Gastrocnemius medialis (tissue), 4 donors: ENCODE measurements at regions not wholly inside any gene's neighbourhood (a gene's known extent, or its start where the extent isn't known, plus 50 kb on each side); places are given as distances from the start of the nearest gene placed in this dataset.

Experiments
- ATAC-seq, 2 donors: fragments of 150-250 bp; one replicate each; pipeline ENCODE4 v1.9.1; 2016
- DNase-seq, 2 donors: peaks; one replicate each; pipeline ENCODE4 v3.0.0-alpha.2; 2019
- H3K27ac ChIP-seq, 4 donors: fragments of 200-600 bp; sonication (generic); 1 replicate in 1 of 4; 2 replicates in 3 of 4; pipeline ENCODE4 v1.5.1; 2016 to 2018; ENCODE audit warnings: mild to moderate bottlenecking in 2 of 4, moderate library complexity in 1 of 4
- H3K27me3 ChIP-seq, 3 donors: fragments of 200-600 bp; sonication (generic) in 2 of 3; 1 replicate in 1 of 3; 2 replicates in 2 of 3; pipeline versions ENCODE4 v1.5.1 to v1.6.0; 2016 to 2019; ENCODE audit warnings: mild to moderate bottlenecking in 1 of 3, moderate library complexity in 1 of 3
- H3K36me3 ChIP-seq, 2 donors: fragments of 200-600 bp; sonication (generic) in 1 of 2; one replicate each; pipeline ENCODE4 v1.5.1; 2017 to 2018
- H3K4me1 ChIP-seq, 2 donors: fragments of 200-600 bp; sonication (generic) in 1 of 2; one replicate each; pipeline ENCODE4 v1.5.1; 2016 to 2017; ENCODE audit warnings: mild to moderate bottlenecking in 2 of 2
- H3K4me3 ChIP-seq, 4 donors: fragments of 200-600 bp; sonication (generic) in 3 of 4; 1 replicate in 1 of 4; 2 replicates in 3 of 4; pipeline ENCODE4 v1.5.1; 2016 to 2019; ENCODE audit warnings: mild to moderate bottlenecking in 2 of 4
- H3K9me3 ChIP-seq, 3 donors: fragments of 200-600 bp; sonication (generic) in 2 of 3; 1 replicate in 1 of 3; 2 replicates in 2 of 3; pipeline ENCODE4 v1.5.1; 2016 to 2019
- CTCF ChIP-seq, 5 experiments: fragments of 450-650 bp in 3 of 5; fragments of 200-600 bp in 2 of 5; sonication (generic) in 2 of 5; IDR thresholded peaks in 4 of 5; conservative IDR thresholded peaks in 1 of 5; 1 replicate in 4 of 5; 2 replicates in 1 of 5; pipeline ENCODE4 v1.5.1; 2016 to 2019; ENCODE audit warnings: antibody characterized with exemption in 5 of 5, mild to moderate bottlenecking in 3 of 5, moderate library complexity in 3 of 5
- POLR2A ChIP-seq, 2 donors: fragments of 450-650 bp; IDR thresholded peaks; one replicate each; pipeline ENCODE4 v1.6.1; 2017; ENCODE audit warnings: antibody characterized with exemption in 2 of 2, mild to moderate bottlenecking in 2 of 2, moderate library complexity in 2 of 2
- in situ Hi-C, 4 donors: fragments of 200-750 bp; cut with MboI; loops; one replicate each; pipeline versions ENCODE4 v1.15.0 to v1.8.0; 2017; ENCODE audit warnings: low sequenced_read_pairs in 4 of 4
- intact Hi-C: fragments of 100-400 bp; cut with DNase I; formaldehyde crosslinking; loops from one replicate; pipeline ENCODE4 v1.15.1; 2023; ENCODE audit warnings: low total_unique reads

- ATAC-seq (no peak), DNase-seq (no peak)
- peaks cover 0 to 3% (median 0%) of the 10 kb centered on the region in 3 donors for H3K27me3 ChIP-seq
- no peak for TF ChIP-seq CTCF (IDR thresholded peaks at IDR 0.05 in 4 of 5, conservative IDR thresholded peaks at IDR 0.05 in 1 of 5)
- no peak for TF ChIP-seq POLR2A (IDR thresholded peaks at IDR 0.05)
- intact Hi-C loops: no loop called here
- no peak overlapping the region for H3K4me3 ChIP-seq
- in situ Hi-C loops: loop anchor here (25.0 kb wide), 1 partner anchor 800 kb away; no protein-coding TSS in a partner anchor
- no peaks in the 10 kb centered on the region for H3K9me3 ChIP-seq
- peaks cover 0 to 5% of the 10 kb centered on the region in 2 donors for H3K4me1 ChIP-seq
- H3K27ac ChIP-seq: no peak overlapping the region
- no peaks in the 10 kb centered on the region for H3K36me3 ChIP-seq
These were observed 79.0 kb upstream of the GPR26 start for GRCh38 chr10:123587110-123587509.

- intact Hi-C loops: no loop called here
- Histone ChIP-seq H3K9me3 (no peaks in the 10 kb centered on the region), H3K36me3 (no peaks in the 10 kb centered on the region), H3K27ac (no peak overlapping the region), H3K27me3 (no peaks in the 10 kb centered on the region), H3K4me1 (peaks cover 0 to 5% of the 10 kb centered on the region in 2 donors), H3K4me3 (no peak overlapping the region)
- TF ChIP-seq POLR2A (IDR thresholded peaks at IDR 0.05) (no peak), CTCF (IDR thresholded peaks at IDR 0.05 in 4 of 5, conservative IDR thresholded peaks at IDR 0.05 in 1 of 5) (no peak)
- in situ Hi-C loops: loop anchor here (25.0 kb wide), 1 partner anchor 799 kb away; no protein-coding TSS in a partner anchor
- ATAC-seq (no peak), DNase-seq (no peak)
These were observed 77.7 kb upstream of the GPR26 start for GRCh38 chr10:123588386-123588914.

- no peak overlapping the region for H3K27ac ChIP-seq
- in situ Hi-C loops (loop anchor here (25.0 kb wide), 1 partner anchor 792 kb away; no protein-coding TSS in a partner anchor), intact Hi-C loops (no loop called here)
- no peak for TF ChIP-seq POLR2A (IDR thresholded peaks at IDR 0.05)
- no peak for TF ChIP-seq CTCF (IDR thresholded peaks at IDR 0.05 in 4 of 5, conservative IDR thresholded peaks at IDR 0.05 in 1 of 5)
- H3K9me3 ChIP-seq: no peaks in the 10 kb centered on the region
- peaks cover 0 to 3% (median 0%) of the 10 kb centered on the region in 3 donors for H3K27me3 ChIP-seq
- ATAC-seq: no peak
- no peaks in the 10 kb centered on the region for H3K4me1 ChIP-seq
- H3K4me3 ChIP-seq: no peak overlapping the region
- DNase-seq: no peak
- no peaks in the 10 kb centered on the region for H3K36me3 ChIP-seq
These were observed 70.5 kb upstream of the GPR26 start for GRCh38 chr10:123595661-123596060.

GRCh38 chr10:123597676-123598075 lies 68.5 kb upstream of the GPR26 start:
- TF ChIP-seq POLR2A (IDR thresholded peaks at IDR 0.05) (no peak), CTCF (IDR thresholded peaks at IDR 0.05 in 4 of 5, conservative IDR thresholded peaks at IDR 0.05 in 1 of 5) (no peak)
- no peak for ATAC-seq

More at GRCh38 chr10:123597676-123598075, 68.5 kb upstream of the GPR26 start:
- H3K27me3 ChIP-seq: peaks cover 0 to 3% (median 0%) of the 10 kb centered on the region in 3 donors
- no peaks in the 10 kb centered on the region for H3K9me3 ChIP-seq
- H3K4me1 ChIP-seq: no peaks in the 10 kb centered on the region
- DNase-seq: no peak
- no peak overlapping the region for H3K27ac ChIP-seq
- no peaks in the 10 kb centered on the region for H3K36me3 ChIP-seq
- intact Hi-C loops: no loop called here
- in situ Hi-C loops: loop anchor here (25.0 kb wide), 1 partner anchor 790 kb away; no protein-coding TSS in a partner anchor
- no peak overlapping the region for H3K4me3 ChIP-seq
